Fibroblast of lung (primary cell): ENCODE measurements at regions not wholly inside any gene's neighbourhood (a gene's known extent, or its start where the extent isn't known, plus 50 kb on each side); places are given as distances from the start of the nearest gene placed in this dataset.

Experiments used
- DNase-seq, 2 donors: peaks; one replicate each; pipeline versions ENCODE4 v3.0.0 to v3.0.0-alpha.2; 2010; ENCODE audit warnings: low read depth in 2 of 2
- H2AFZ ChIP-seq: 2 replicates; pipeline ENCODE4 v1.5.1; 2012; ENCODE audit warnings: low read length, control low read depth, inconsistent platforms
- H3K27ac ChIP-seq: 2 replicates; pipeline ENCODE4 v1.5.1; 2011; ENCODE audit warnings: low read length, control low read depth; ENCODE audit not compliant: insufficient read depth
- H3K27me3 ChIP-seq: 2 replicates; pipeline ENCODE4 v1.5.1; 2011; ENCODE audit warnings: mild to moderate bottlenecking, low read length; ENCODE audit not compliant: control insufficient read depth, insufficient read depth
- H3K36me3 ChIP-seq: 2 replicates; pipeline ENCODE4 v1.5.1; 2011; ENCODE audit warnings: low read length; ENCODE audit not compliant: control insufficient read depth, insufficient read depth
- H3K4me1 ChIP-seq: 2 replicates; pipeline ENCODE4 v1.5.1; 2011; ENCODE audit warnings: low read length; ENCODE audit not compliant: control insufficient read depth, insufficient read depth; ENCODE audit errors: extremely low read depth
- H3K4me2 ChIP-seq: 2 replicates; pipeline ENCODE4 v1.5.1; 2011; ENCODE audit warnings: low read length, control low read depth; ENCODE audit not compliant: insufficient read depth; ENCODE audit errors: extremely low read depth
- H3K4me3 ChIP-seq, 4 experiments: fragments of 200-600 bp in 1 of 4; sonication (generic) in 1 of 4; replicated peaks in 1 of 4; 2 replicates each; pipeline ENCODE4 v1.5.1; 2011 to 2016; ENCODE audit warnings: low read length in 4 of 4, low read depth in 3 of 4, mild to moderate bottlenecking in 3 of 4, control low read depth in 2 of 4, inconsistent platforms in 1 of 4, mixed read lengths in 1 of 4; ENCODE audit not compliant: insufficient read depth in 1 of 4; ENCODE audit errors: control extremely low read depth in 1 of 4
- H3K79me2 ChIP-seq: 2 replicates; pipeline ENCODE4 v1.5.1; 2012; ENCODE audit warnings: mild to moderate bottlenecking, low read length, inconsistent platforms; ENCODE audit not compliant: control insufficient read depth, insufficient read depth
- H3K9ac ChIP-seq: 2 replicates; pipeline ENCODE4 v1.5.1; 2011; ENCODE audit warnings: mild to moderate bottlenecking, low read length, control low read depth; ENCODE audit not compliant: insufficient read depth
- H3K9me3 ChIP-seq: 2 replicates; pipeline ENCODE4 v1.5.1; 2012; ENCODE audit warnings: low read depth, low read length; ENCODE audit not compliant: control insufficient read depth, insufficient read depth
- H4K20me1 ChIP-seq: 2 replicates; pipeline ENCODE4 v1.5.1; 2011; ENCODE audit warnings: low read length; ENCODE audit not compliant: control insufficient read depth, insufficient read depth; ENCODE audit errors: extremely low read depth
- EZH2 ChIP-seq: IDR thresholded peaks from 2 replicates; pipeline ENCODE4 v1.5.1; 2012; ENCODE audit warnings: low read length, control low read depth, mild to moderate bottlenecking; ENCODE audit errors: missing control alignments
- TF ChIP-seq, protein P1 (sequence below), 2 donors: IDR thresholded peaks in 1 of 2; conservative IDR thresholded peaks in 1 of 2; 1 replicate in 1 of 2; 2 replicates in 1 of 2; pipeline ENCODE4 v1.5.1; 2011 to 2012; ENCODE audit warnings: low read length in 2 of 2, control low read depth in 1 of 2, inconsistent platforms in 1 of 2, low read depth in 1 of 2, mild to moderate bottlenecking in 1 of 2

DNA sequence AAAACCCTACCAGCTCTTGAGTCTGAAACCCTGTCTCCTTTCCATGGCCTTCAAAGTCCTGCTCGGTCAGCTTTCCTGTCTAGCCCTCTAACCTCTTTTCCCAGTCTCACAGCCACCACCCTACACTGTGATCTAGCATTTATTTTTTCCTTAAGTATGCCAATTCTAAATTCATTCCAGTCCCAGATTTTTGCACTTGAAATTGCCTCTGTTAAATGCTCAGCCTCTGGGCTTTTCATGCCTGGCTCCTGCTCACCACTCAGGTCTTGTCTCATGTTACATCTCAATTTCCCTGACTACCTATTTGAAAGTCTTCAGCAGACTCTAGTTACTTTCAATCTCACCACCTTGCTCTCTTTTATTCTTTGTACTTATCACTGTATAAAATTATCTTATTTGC lies 176.2 kb downstream of the ADGRL4 start:
- H3K27me3 ChIP-seq = no peaks in the 10 kb centered on the region
- H3K9me3 ChIP-seq = no peaks in the 10 kb centered on the region
- H3K27ac ChIP-seq = no peak overlapping the region
- H3K4me1 ChIP-seq = peaks cover 5% of the 10 kb centered on the region
- H2AFZ ChIP-seq = no peak overlapping the region
- no peak overlapping the region for H3K4me3 ChIP-seq
- H4K20me1 ChIP-seq = no peaks in the 10 kb centered on the region
- TF ChIP-seq, protein P1, sequence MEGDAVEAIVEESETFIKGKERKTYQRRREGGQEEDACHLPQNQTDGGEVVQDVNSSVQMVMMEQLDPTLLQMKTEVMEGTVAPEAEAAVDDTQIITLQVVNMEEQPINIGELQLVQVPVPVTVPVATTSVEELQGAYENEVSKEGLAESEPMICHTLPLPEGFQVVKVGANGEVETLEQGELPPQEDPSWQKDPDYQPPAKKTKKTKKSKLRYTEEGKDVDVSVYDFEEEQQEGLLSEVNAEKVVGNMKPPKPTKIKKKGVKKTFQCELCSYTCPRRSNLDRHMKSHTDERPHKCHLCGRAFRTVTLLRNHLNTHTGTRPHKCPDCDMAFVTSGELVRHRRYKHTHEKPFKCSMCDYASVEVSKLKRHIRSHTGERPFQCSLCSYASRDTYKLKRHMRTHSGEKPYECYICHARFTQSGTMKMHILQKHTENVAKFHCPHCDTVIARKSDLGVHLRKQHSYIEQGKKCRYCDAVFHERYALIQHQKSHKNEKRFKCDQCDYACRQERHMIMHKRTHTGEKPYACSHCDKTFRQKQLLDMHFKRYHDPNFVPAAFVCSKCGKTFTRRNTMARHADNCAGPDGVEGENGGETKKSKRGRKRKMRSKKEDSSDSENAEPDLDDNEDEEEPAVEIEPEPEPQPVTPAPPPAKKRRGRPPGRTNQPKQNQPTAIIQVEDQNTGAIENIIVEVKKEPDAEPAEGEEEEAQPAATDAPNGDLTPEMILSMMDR (conservative IDR thresholded peaks at IDR 0.05 in 1 of 2, IDR thresholded peaks at IDR 0.05 in 1 of 2; ENCODE audit: low read depth in 1 of 2, low read length in 2 of 2) = no peak
- no peak for TF ChIP-seq EZH2
- no peaks in the 10 kb centered on the region for H3K36me3 ChIP-seq
- H3K9ac ChIP-seq = no peak overlapping the region
- peak in 1 of 2 donors; percentile 20 for DNase-seq
- H3K79me2 ChIP-seq = no peaks in the 10 kb centered on the region
- no peak overlapping the region for H3K4me2 ChIP-seq

DNA sequence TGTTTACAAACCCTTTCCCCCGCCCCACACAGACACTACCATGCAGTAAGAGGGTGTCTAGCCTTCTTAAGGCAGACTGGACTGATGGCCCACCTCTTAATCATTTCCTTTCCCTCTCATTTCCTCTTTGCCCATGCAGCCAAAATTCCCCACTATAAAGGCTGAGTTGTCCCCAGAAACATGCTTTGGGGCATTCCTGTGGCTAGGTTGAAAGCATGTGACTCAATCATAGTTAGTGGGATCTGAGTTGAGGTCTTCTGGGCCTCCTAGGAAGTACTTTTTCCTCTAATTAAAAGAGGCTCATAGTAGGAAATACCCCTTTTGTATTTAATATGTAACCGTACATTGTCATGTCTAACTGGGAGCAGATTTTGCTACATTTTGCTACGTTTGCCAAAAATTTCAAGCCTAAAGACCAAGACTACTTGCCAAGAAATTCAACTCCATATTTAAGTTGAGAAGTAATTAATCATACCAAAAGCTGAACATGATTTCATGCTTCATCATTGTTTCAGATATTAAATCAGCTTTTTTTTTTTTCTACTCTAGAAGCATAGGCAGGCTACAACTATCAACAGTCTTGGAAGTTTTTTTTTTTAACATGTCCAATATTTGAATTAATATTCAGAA lies 174.7 kb downstream of the ADGRL4 start:
- Histone ChIP-seq H3K27ac (no peak overlapping the region), H3K9me3 (no peaks in the 10 kb centered on the region), H3K36me3 (no peaks in the 10 kb centered on the region), H3K79me2 (no peaks in the 10 kb centered on the region), H3K4me1 (peaks cover 5% of the 10 kb centered on the region), H2AFZ (no peak overlapping the region), H3K4me3 (no peak overlapping the region), H3K4me2 (peak overlapping the region; percentile 36), H3K27me3 (no peaks in the 10 kb centered on the region), H3K9ac (no peak overlapping the region), H4K20me1 (no peaks in the 10 kb centered on the region)
- DNase-seq = peak; percentile 83 to 99
- TF ChIP-seq, protein P1 (conservative IDR thresholded peaks at IDR 0.05 in 1 of 2, IDR thresholded peaks at IDR 0.05 in 1 of 2; ENCODE audit: low read depth in 1 of 2, low read length in 2 of 2) = no peak
- no peak for TF ChIP-seq EZH2

- no peaks in the 10 kb centered on the region for H3K27me3 ChIP-seq
- H3K9ac ChIP-seq = no peak overlapping the region
- no peak overlapping the region for H2AFZ ChIP-seq
- no peaks in the 10 kb centered on the region for H3K79me2 ChIP-seq
- peaks cover 5% of the 10 kb centered on the region for H3K4me1 ChIP-seq
- H3K4me3 ChIP-seq = no peak overlapping the region
- no peaks in the 10 kb centered on the region for H3K9me3 ChIP-seq
- no peak overlapping the region for H3K27ac ChIP-seq
- no peaks in the 10 kb centered on the region for H3K36me3 ChIP-seq
- no peak overlapping the region for H3K4me2 ChIP-seq
- H4K20me1 ChIP-seq = no peaks in the 10 kb centered on the region
- peak; percentile 85 to 90 for DNase-seq
- TF ChIP-seq EZH2 = no peak
- TF ChIP-seq, protein P1 (conservative IDR thresholded peaks at IDR 0.05 in 1 of 2, IDR thresholded peaks at IDR 0.05 in 1 of 2; ENCODE audit: low read depth in 1 of 2, low read length in 2 of 2) = no peak
Observed at GRCh38 chr1:78833491-78833890, 173.0 kb downstream of the ADGRL4 start.
